WTC11 (cell line): ENCODE measurements at regions not wholly inside any gene's neighbourhood (a gene's known extent, or its start where the extent isn't known, plus 50 kb on each side); places are given as distances from the start of the nearest gene placed in this dataset.

Experiments used
- ATAC-seq: fragments of 200-7000 bp; cut with Tn5 transposase; 2 replicates; pipeline ENCODE4 v1.10.0; 2021; ENCODE audit warnings: mild to moderate bottlenecking, moderate library complexity
- CTCF ChIA-PET: fragments of 300-600 bp; sonication (Branson Sonifier 250); formaldehyde crosslinking; loops from one replicate; lab custom pipeline; 2021; ENCODE audit warnings: antibody characterized with exemption; lab: Charles Lee
- POLR2A ChIA-PET: fragments of 350-600 bp; sonication (Branson Sonifier 250); formaldehyde crosslinking; loops from one replicate; lab custom pipeline; 2021; ENCODE audit warnings: antibody characterized with exemption; lab: Charles Lee
- DNase-seq: peaks from one replicate; pipeline ENCODE4 v3.0.0; 2021; ENCODE audit warnings: low spot score
- H3K27ac Mint-ChIP-seq: 2 replicates; pipeline ENCODE4 v1.8.0; 2021; ENCODE audit warnings: mixed read lengths
- H3K27me3 Mint-ChIP-seq: 2 replicates; pipeline ENCODE4 v1.8.0; 2021; ENCODE audit warnings: low read depth, mild to moderate bottlenecking, moderate library complexity, mixed read lengths
- H3K36me3 Mint-ChIP-seq: 2 replicates; pipeline ENCODE4 v1.8.0; 2021; ENCODE audit warnings: mixed read lengths
- H3K4me1 Mint-ChIP-seq: 2 replicates; pipeline ENCODE4 v1.8.0; 2022; ENCODE audit warnings: mixed read lengths
- H3K4me3 Mint-ChIP-seq: 2 replicates; pipeline ENCODE4 v1.8.0; 2021; ENCODE audit warnings: mild to moderate bottlenecking, moderate library complexity, mixed read lengths
- H3K9me3 Mint-ChIP-seq: 2 replicates; pipeline ENCODE4 v1.8.0; 2021; ENCODE audit warnings: mixed read lengths
- EMX1 ChIP-seq: fragments of 250-450 bp; sonication (Bioruptor Pico); IDR thresholded peaks from 2 replicates; pipeline ENCODE4 v1.8.0; 2021; ENCODE audit warnings: mild to moderate bottlenecking
- NFYB ChIP-seq: sonication (generic); formaldehyde crosslinking; conservative IDR thresholded peaks from 2 replicates; pipeline ENCODE4 v1.8.0; 2022; ENCODE audit warnings: low read depth, missing genetic modification reagents
- NR3C1 ChIP-seq: sonication (generic); formaldehyde crosslinking; conservative IDR thresholded peaks from 2 replicates; pipeline ENCODE4 v1.8.1; 2023; ENCODE audit warnings: low read depth, mild to moderate bottlenecking, missing genetic modification reagents
- SP1 ChIP-seq: sonication (generic); formaldehyde crosslinking; conservative IDR thresholded peaks from 2 replicates; pipeline ENCODE4 v1.8.1; 2022; ENCODE audit warnings: missing genetic modification reagents
- TEAD4 ChIP-seq: sonication (generic); formaldehyde crosslinking; IDR thresholded peaks from 2 replicates; pipeline ENCODE4 v1.8.0; 2022; ENCODE audit warnings: mild to moderate bottlenecking, missing genetic modification reagents
- TP53 ChIP-seq: sonication (generic); formaldehyde crosslinking; IDR thresholded peaks from 2 replicates; pipeline ENCODE4 v1.8.1; 2023; ENCODE audit warnings: mild to moderate bottlenecking, missing genetic modification reagents
- TF ChIP-seq, protein P1 (sequence below): sonication (generic); formaldehyde crosslinking; IDR thresholded peaks from 2 replicates; pipeline ENCODE4 v1.8.0; 2023; ENCODE audit warnings: missing genetic modification reagents
- TF ChIP-seq, protein P2 (sequence below): sonication (generic); formaldehyde crosslinking; IDR thresholded peaks from 2 replicates; pipeline ENCODE4 v1.8.0; 2023; ENCODE audit warnings: mild to moderate bottlenecking, missing genetic modification reagents
- TF ChIP-seq, protein P3 (sequence below): fragments of 200-600 bp; IDR thresholded peaks from 2 replicates; pipeline ENCODE4 v1.8.0; 2022; ENCODE audit warnings: antibody characterized with exemption
- TF ChIP-seq, protein P4 (sequence below): sonication (generic); formaldehyde crosslinking; IDR thresholded peaks from 2 replicates; pipeline ENCODE4 v1.8.1; 2023; ENCODE audit warnings: mild to moderate bottlenecking, moderate library complexity, missing genetic modification reagents

DNA sequence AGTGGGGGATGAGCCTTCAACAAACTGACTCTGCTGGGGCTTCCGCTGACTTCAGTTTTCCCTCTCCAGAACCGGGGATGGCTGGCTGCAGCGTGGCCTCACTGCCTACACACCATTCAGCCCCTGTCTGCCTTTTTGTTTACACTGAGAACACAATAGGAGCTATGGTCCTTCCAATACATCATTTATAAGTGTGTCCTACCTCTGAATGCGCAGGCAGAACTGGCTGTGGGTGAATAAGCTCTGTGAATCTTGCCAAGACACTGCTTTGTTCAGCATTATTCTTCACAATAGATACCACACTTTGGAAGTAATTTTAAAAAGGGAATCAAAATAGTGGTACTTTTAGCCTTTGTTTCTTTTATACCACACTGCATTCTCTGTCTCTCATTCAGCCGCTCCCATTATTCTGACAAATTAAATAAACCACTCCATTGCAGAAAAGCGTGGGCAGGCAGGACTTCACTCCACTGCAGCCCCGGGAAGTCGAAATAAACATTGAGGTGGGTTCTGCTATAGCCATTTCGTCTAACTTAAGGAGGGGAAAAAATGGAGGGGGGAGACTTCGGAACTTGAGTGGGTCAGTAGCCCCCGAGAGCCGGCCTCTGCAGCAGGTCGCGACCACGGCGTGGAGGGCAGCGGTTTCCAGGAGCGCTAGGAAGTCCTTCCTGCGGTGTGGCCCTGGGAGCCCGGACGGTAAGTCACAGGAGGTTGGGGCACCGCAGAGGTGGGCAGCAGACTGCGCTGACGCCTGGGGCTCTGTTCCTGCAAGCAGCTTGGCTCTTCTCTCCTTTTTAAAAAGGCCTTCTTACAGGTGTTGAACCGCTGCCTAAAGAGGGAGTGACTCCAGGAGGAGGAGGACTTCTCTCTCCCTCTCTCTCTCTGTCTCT lies 94.8 kb upstream of the SOX1 start:
- peak; percentile 16; the same call in 1 of the 2 replicates for ATAC-seq
- DNase-seq = no peak
- CTCF ChIA-PET = interaction anchor here (0.7 kb wide), 1 partner anchor 453 kb away, joined by 3 read pairs; no protein-coding TSS in a partner anchor
- Mint-ChIP-seq H3K27ac (no peak overlapping the region), H3K4me1 (peaks cover 29% of the 10 kb centered on the region), H3K4me3 (no peak overlapping the region), H3K9me3 (peaks cover 15% of the 10 kb centered on the region)
- TF ChIP-seq TP53 (CRISPR knock-in tag) (no peak), EMX1 (CRISPR knock-in tag) (no peak), TEAD4 (CRISPR knock-in tag) (no peak)
- TF ChIP-seq, protein P1, sequence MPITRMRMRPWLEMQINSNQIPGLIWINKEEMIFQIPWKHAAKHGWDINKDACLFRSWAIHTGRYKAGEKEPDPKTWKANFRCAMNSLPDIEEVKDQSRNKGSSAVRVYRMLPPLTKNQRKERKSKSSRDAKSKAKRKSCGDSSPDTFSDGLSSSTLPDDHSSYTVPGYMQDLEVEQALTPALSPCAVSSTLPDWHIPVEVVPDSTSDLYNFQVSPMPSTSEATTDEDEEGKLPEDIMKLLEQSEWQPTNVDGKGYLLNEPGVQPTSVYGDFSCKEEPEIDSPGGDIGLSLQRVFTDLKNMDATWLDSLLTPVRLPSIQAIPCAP (CRISPR knock-in tag) = no peak
- TF ChIP-seq, all 79 proteins: peak for 0
- POLR2A ChIA-PET = no interaction called here
- peaks cover 10% of the 10 kb centered on the region; the same call in 1 of the 2 replicates for H3K36me3 Mint-ChIP-seq
- peaks cover 13% of the 10 kb centered on the region for H3K27me3 Mint-ChIP-seq

DNA sequence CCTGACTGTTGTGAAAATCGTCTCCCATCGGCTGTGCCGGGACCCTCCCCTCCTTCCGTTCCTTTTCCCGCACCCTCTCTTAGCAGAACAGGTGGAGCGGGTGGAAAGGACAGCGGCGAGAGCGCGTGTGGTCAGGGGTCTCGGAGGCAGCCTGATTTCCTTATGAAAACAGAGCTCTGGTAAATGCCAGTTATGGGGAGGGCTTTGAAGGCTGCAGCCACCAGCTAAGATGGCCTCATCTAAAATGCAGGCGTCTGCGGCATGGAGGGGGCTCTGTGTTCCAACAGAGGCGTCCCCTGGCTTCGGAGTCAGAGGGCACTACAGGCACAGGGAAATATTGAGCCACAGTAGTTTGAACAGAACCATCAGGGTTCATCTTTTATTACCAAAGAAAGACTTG lies 93.8 kb upstream of the SOX1 start:
- no peak overlapping the region for H3K4me3 Mint-ChIP-seq
- peaks cover 29% of the 10 kb centered on the region for H3K4me1 Mint-ChIP-seq
- ATAC-seq = peak; percentile 37

DNA sequence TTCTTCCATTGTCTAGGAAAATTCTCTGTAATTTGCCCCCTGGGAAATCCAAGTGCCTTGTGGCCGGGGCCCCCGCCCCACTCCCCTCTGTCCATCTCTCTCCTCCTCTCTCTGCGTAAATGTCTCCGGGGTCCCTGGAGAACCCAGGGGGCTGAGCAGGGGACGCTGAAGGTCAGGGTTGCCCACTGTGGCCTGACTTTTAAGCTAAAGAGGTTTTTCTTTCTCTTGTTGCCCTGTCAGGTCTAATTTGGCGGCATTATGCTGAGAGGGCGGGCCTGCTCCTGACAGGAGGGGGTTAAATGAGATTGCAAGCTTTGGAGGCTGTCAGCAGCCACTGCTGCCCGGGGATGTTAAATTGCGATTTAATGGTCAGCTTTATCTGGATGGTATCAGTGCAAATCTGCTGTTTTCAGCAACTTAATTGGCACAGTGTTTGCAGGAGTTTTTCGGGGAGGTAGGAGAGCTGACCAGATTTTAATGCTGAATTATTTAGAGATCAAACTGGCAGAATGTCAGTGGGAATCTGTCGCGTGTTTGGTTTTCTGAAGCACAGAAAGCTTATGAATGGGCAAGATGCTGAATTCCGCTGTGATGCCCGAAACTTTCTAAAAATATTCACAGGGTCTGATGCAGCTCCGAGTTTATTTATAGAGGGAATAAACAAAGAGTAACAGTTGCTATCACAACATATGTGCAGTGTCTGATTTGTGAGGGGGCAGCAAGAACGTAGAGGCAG lies 93.2 kb upstream of the SOX1 start:
- TF ChIP-seq NR3C1 (CRISPR knock-in tag) = no peak
- POLR2A ChIA-PET = interaction anchor here (0.5 kb wide), 1 partner anchor 358 kb away, joined by 3 read pairs; no protein-coding TSS in a partner anchor
- H3K9me3 Mint-ChIP-seq = peaks cover 15% of the 10 kb centered on the region
- no peak overlapping the region for H3K4me3 Mint-ChIP-seq
- H3K27ac Mint-ChIP-seq = no peak overlapping the region
- CTCF ChIA-PET = no interaction called here
- DNase-seq (no peak), ATAC-seq (peak; percentile 65)
- peaks cover 10% of the 10 kb centered on the region; the same call in 1 of the 2 replicates for H3K36me3 Mint-ChIP-seq
- peaks cover 29% of the 10 kb centered on the region for H3K4me1 Mint-ChIP-seq
- peaks cover 13% of the 10 kb centered on the region for H3K27me3 Mint-ChIP-seq

More for the DNA sequence above, 93.8 kb upstream of the SOX1 start:
- ChIA-PET POLR2A (no interaction called here), CTCF (no interaction called here)
- peaks cover 10% of the 10 kb centered on the region; the same call in 1 of the 2 replicates for H3K36me3 Mint-ChIP-seq
- TF ChIP-seq SP1 (CRISPR knock-in tag) (no peak), NFYB (CRISPR knock-in tag) (no peak)
- TF ChIP-seq, protein P2, sequence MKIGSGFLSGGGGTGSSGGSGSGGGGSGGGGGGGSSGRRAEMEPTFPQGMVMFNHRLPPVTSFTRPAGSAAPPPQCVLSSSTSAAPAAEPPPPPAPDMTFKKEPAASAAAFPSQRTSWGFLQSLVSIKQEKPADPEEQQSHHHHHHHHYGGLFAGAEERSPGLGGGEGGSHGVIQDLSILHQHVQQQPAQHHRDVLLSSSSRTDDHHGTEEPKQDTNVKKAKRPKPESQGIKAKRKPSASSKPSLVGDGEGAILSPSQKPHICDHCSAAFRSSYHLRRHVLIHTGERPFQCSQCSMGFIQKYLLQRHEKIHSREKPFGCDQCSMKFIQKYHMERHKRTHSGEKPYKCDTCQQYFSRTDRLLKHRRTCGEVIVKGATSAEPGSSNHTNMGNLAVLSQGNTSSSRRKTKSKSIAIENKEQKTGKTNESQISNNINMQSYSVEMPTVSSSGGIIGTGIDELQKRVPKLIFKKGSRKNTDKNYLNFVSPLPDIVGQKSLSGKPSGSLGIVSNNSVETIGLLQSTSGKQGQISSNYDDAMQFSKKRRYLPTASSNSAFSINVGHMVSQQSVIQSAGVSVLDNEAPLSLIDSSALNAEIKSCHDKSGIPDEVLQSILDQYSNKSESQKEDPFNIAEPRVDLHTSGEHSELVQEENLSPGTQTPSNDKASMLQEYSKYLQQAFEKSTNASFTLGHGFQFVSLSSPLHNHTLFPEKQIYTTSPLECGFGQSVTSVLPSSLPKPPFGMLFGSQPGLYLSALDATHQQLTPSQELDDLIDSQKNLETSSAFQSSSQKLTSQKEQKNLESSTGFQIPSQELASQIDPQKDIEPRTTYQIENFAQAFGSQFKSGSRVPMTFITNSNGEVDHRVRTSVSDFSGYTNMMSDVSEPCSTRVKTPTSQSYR (CRISPR knock-in tag) = no peak
- TF ChIP-seq, protein P3, sequence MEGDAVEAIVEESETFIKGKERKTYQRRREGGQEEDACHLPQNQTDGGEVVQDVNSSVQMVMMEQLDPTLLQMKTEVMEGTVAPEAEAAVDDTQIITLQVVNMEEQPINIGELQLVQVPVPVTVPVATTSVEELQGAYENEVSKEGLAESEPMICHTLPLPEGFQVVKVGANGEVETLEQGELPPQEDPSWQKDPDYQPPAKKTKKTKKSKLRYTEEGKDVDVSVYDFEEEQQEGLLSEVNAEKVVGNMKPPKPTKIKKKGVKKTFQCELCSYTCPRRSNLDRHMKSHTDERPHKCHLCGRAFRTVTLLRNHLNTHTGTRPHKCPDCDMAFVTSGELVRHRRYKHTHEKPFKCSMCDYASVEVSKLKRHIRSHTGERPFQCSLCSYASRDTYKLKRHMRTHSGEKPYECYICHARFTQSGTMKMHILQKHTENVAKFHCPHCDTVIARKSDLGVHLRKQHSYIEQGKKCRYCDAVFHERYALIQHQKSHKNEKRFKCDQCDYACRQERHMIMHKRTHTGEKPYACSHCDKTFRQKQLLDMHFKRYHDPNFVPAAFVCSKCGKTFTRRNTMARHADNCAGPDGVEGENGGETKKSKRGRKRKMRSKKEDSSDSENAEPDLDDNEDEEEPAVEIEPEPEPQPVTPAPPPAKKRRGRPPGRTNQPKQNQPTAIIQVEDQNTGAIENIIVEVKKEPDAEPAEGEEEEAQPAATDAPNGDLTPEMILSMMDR = no peak
- TF ChIP-seq, protein P4, sequence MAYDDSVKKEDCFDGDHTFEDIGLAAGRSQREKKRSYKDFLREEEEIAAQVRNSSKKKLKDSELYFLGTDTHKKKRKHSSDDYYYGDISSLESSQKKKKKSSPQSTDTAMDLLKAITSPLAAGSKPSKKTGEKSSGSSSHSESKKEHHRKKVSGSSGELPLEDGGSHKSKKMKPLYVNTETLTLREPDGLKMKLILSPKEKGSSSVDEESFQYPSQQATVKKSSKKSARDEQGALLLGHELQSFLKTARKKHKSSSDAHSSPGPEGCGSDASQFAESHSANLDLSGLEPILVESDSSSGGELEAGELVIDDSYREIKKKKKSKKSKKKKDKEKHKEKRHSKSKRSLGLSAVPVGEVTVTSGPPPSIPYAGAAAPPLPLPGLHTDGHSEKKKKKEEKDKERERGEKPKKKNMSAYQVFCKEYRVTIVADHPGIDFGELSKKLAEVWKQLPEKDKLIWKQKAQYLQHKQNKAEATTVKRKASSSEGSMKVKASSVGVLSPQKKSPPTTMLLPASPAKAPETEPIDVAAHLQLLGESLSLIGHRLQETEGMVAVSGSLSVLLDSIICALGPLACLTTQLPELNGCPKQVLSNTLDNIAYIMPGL (CRISPR knock-in tag) = no peak
- H3K9me3 Mint-ChIP-seq = peaks cover 15% of the 10 kb centered on the region
- H3K27ac Mint-ChIP-seq = peak overlapping the region; percentile 57; the same call in 1 of the 2 replicates
- no peak for DNase-seq
- peaks cover 13% of the 10 kb centered on the region for H3K27me3 Mint-ChIP-seq
